RPMI8226 (cell line): ENCODE measurements at regions not wholly inside any gene's neighbourhood (a gene's known extent, or its start where the extent isn't known, plus 50 kb on each side); places are given as distances from the start of the nearest gene placed in this dataset.
"Not testable (repeated sequence)": the region's sequence is repeated elsewhere in the genome, so short reads cannot be mapped to it uniquely, and the experiment has no call there.

Experiments used
- DNase-seq: peaks from one replicate; pipeline ENCODE4 v3.0.0-alpha.2; 2015

GRCh38 chr4:38314663-38315062 lies 349.3 kb upstream of the KLF3 start:
- DNase-seq, result peak; percentile 62

DNA sequence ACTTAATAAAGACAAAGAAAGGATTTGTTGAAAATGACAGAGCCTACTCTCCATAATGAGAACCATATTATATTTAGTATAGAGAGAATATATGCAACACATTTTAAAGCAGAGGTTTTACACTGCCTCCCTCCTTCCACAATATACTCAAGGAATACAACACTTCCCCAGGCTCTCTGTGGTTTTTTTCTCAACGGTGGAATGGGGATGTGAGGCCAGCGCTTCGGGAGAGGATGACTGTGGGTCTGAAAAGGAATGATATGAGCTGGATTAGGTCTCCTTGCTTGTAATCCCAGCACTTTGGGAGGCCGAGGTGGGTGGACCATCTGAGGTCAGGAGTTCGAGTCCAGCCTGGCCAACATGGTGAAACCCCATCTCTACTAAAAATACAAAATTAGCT lies 348.7 kb upstream of the KLF3 start:
- DNase-seq, result no peak

DNA sequence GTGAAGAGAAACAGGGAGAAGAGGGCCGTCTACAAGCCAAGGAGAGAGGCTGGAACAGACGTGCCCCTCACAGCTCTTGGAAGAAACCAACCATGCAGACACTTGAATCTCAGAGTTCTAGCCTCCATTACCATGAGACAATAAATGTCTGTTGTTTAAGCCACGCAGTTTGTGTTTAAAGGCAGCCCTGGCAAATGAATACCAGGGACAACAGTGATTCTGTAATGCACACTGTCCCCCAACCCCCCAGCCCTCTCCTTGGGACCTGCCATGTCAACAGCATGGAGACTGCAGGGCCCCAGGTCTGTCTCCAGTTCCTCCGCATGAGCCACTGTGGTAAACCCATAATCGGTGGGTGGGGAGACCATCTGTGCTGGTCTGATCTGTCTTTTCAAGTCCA lies 348.0 kb upstream of the KLF3 start:
- no peak for DNase-seq

GRCh38 chr4:38317041-38317674 lies 346.8 kb upstream of the KLF3 start:
- no peak for DNase-seq

- DNase-seq, result peak; percentile 91
Measured at GRCh38 chr4:38318737-38319455, 345.1 kb upstream of the KLF3 start.

- DNase-seq, result peak; percentile 86
Measured at GRCh38 chr4:38319456-38320342, 344.3 kb upstream of the KLF3 start.

DNA sequence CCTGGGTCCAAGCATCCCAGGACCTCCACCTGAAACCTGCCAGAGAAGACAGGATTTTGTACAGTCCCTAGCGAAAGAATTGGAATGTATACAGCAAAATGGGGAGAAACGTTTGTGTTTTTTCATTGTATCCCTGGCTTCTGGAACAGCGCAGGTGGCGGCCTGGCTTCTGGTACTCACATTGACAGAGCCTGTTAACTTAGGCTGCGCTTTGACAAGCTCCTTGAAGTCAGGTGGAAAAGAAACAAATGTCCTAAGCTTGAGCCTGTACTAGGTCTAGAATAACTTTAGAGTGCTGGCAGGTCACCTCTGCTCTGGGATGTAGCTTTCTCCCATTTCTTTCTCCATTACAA lies 343.7 kb upstream of the KLF3 start:
- no peak for DNase-seq

- no peak for DNase-seq
Measured at GRCh38 chr4:38320833-38321232, 343.2 kb upstream of the KLF3 start.

DNA sequence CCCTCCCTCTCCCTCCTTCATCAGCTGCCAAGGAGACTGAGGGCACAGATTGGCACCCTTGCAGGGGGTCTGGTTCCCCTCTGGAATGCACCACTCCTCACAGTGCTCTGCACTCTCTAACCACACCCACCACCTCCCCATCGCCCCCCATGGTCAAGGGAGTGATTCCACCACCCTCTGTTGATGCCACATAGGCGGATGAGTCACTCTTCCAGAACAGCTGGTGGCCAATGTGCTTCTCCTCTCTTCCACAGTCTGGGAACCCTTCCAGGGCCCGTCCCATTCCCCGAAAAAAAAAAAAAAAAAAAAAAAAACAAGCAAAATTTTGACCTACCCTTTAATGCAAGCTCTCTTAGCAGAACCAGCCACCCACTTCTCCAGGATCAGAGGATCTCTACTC lies 341.3 kb upstream of the KLF3 start:
- no peak for DNase-seq

DNA sequence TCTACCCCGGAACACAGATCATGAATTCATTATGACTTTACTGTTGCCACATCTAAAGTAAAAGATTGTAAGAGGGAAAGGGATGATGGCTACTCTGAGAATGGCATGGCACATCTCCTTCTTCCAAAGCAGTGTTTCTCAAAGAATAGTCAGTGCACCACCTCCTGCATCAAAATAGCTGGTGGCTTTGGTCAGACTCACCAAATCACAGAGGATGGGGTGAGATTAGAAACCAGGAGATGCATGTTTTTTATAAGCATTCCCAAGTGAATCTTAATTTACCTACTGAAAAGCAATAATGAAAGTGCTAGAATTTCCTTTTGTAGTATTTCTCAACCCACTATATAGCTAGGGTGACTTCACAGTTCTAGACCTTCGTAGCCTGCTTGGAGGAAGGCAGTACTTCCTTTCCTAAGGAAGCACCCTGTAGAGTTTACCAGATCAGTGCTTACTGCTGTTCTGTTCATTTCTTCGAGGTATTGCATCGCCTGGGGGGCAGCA lies 340.8 kb upstream of the KLF3 start:
- DNase-seq, result no peak

GRCh38 chr4:38324861-38325628 lies 339.0 kb upstream of the KLF3 start:
- no peak for DNase-seq

- no peak for DNase-seq
Measured at GRCh38 chr4:38325629-38325913, 338.4 kb upstream of the KLF3 start.

GRCh38 chr4:38326499-38326898 lies 337.5 kb upstream of the KLF3 start:
- DNase-seq, result no peak

DNA sequence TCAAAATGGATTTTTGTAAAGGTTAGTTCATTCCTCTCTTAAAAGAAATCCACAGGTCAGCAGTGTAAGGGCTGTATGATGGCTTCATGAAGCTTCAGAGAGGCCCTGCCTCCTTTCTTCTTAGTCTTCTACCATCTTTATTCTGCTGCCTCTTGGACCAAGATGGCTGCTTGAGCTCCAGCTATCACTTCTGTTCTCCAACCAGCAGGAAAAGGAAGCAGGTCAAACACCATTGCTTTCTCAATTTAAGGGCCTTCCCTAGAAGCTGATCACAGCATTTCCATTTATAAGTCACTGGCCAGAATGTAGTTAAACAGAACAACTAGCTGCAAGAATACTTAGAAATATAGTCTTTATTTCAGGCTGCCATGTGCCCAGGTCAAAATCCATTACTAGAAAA lies 336.8 kb upstream of the KLF3 start:
- DNase-seq, result no peak

DNA sequence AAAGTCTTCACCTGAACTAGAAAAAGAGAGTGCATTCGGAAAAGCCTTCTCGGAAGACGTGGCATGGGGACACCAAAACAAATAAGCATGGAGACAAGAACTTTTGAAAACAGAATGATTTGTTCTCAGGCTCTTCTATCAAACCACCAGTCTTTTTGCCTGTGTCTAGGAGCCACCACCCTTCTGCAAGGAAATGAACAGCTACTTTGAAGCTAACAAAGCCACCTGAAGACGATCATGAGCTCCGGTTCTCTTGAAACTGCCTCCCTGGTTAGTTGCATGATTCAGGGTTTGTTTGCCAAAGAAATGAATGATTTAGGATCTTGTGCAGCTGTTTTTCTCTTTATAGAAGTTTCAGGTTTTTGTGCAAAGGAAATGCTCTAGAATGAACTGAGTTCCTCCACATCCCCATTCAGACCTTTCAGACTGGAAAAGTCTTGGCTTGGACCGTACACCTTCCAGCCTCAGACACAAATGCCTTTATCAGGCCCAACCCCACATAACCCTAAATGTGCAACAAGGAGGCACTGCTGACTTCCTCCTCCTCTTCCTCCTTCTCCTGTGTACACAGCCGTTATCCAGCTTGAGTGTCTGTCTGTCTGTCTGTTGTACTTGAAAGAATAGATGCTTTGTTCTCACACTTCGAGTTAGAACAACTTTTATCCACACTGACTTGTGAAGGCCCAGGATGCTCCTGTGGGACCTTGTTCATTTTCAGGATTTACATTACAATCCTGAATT lies 334.8 kb upstream of the KLF3 start:
- no peak for DNase-seq

DNA sequence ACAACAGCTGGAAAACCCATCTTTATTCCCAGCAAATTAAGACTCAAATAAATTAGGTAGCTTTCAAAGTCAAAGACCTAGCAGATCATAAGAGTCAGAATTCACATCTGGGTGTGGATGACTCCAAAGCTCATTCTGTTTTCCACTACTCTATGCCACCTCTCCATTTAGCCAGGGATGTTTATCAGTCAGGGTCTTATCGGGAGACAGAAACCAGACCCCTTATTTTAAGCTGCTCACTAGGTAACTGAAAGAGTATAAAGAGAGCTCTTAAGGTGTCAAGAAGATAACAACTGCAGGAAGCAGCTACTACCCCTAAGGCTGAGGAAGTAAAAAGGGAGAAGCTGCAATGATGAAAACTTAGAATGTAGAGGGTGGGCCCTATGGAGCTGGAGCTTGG lies 333.7 kb upstream of the KLF3 start:
- no peak for DNase-seq

DNA sequence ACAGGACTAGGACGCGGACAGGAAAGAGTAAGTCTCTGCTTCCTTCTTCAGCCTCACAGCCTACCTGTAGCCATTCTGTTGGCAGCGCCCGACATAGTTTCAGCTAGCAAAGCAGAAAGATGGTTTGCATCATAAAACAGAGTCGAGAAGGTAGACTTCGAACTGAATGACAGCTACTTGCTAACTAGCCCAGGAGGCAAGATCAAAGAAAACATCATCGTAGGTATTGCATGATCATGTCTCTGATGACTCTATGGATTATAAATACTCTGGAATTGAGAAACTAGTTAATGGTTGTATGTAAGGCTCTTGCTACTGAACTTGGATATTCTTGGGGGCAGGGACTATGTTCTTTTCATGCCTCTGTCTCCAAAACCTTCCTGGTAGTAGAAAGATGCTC lies 333.1 kb upstream of the KLF3 start:
- no peak for DNase-seq

DNA sequence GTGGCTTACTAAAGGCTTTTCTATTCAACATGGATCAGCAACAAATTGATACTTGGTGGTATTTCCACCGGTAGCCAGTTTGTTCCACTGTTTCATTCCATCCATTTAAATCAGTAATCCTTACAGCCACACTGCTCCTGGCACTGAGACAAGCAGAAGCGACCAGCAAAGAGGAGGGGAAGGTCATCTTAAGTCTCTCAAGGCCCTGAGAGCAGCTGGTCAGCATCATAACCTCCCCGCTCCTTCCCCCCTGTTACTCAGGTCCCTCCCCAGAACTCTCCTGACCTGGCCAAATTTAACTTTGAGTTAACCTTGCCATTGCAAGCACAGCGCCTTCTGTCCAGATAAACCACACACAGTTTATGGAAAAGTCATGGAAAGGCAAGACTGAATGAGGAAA lies 331.3 kb upstream of the KLF3 start:
- no peak for DNase-seq

GRCh38 chr4:38333219-38333618 lies 330.8 kb upstream of the KLF3 start:
- no peak for DNase-seq

DNA sequence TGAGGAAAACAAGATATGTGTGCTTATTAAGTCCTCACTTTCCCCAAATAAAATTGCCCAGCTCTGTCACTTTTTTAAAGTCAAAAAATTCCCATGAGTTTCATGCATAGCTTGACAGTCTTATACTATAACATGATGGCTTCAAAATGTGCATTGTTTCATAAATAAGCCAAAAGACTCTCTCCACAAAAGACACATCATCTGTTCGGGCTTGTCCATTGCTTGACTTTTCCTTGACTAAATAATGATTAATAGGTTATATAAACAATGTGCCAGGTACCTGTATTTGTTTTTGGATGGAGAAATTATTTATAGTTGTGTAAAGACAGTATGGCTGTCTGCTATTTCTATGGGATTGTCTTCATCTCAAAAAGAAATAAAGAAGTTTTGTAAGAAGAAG lies 329.2 kb upstream of the KLF3 start:
- DNase-seq, result no peak

- DNase-seq, result not testable (repeated sequence)
Measured at GRCh38 chr4:38338939-38339338, 325.1 kb upstream of the KLF3 start.

DNA sequence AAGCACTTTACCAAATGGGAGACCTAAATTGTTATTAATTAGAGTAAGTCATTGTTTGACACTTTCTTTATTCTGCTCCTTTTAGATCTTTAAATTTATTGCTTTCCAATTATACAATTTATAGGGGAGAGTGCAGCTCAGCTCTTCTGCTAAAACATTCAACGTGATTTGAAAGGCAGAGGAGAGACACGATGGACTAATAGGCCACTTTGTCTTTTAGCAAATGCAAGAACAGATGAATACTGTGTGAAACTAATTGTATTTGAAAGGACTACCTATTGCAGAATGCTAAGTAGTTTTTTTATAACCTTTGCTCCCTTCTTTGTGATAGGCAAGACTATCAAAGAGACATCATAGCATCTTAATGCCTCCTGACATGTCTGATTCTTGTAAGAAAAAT lies 320.4 kb upstream of the KLF3 start:
- no peak for DNase-seq

GRCh38 chr4:38344929-38345328 lies 319.1 kb upstream of the KLF3 start:
- DNase-seq, result no peak
